GM12874 (cell line): ENCODE measurements at regions not wholly inside any gene's neighbourhood (a gene's known extent, or its start where the extent isn't known, plus 50 kb on each side); places are given as distances from the start of the nearest gene placed in this dataset.

Experiments
- CTCF ChIP-seq: IDR thresholded peaks from 2 replicates; pipeline ENCODE4 v1.5.1; 2011; ENCODE audit warnings: low read depth, mild to moderate bottlenecking, control low read depth, low read length, moderate library complexity; ENCODE audit not compliant: insufficient read depth

- TF ChIP-seq CTCF = no peak
These were observed 1057.7 kb upstream of the PCDH20 start for GRCh38 chr13:62473190-62473943.

- no peak for TF ChIP-seq CTCF
These were observed 1038.1 kb upstream of the PCDH20 start for GRCh38 chr13:62453761-62454160.

GRCh38 chr13:62450759-62451158 is 1035.1 kb upstream of the PCDH20 start:
- TF ChIP-seq CTCF = no peak

- no peak for TF ChIP-seq CTCF
These were observed 1029.2 kb upstream of the PCDH20 start for GRCh38 chr13:62444805-62445204.

- TF ChIP-seq CTCF = no peak
These were observed 1018.4 kb upstream of the PCDH20 start for GRCh38 chr13:62434081-62434480.

GRCh38 chr13:62433660-62434059 is 1018.0 kb upstream of the PCDH20 start:
- no peak for TF ChIP-seq CTCF

- no peak for TF ChIP-seq CTCF
These were observed 1017.3 kb upstream of the PCDH20 start for GRCh38 chr13:62432906-62433305.
